ENCODE measurements at regions not wholly inside any gene's neighbourhood (a gene's known extent, or its start where the extent isn't known, plus 50 kb on each side); places are given as distances from the start of the nearest gene placed in this dataset.

DNA sequence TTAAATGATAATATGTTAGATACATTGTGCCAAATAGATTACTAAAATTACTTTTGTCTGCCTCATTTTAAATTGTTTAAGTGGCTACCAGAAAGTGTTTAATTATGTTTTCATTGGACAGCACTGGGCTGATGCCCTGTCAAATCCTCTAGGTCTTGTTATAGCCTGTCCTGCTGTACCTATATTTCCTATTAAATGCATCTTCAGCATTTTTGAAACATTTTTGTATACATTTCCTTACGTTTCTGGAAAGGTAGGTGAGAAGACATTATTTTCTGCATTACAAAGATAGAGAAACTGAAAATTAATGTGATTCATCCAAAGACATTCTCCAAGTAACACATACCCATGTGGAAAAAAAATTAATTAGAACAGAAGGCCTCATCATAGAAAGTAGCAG, 192.2 kb upstream of the HS3ST3A1 start:
- TF ChIP-seq, protein P1, sequence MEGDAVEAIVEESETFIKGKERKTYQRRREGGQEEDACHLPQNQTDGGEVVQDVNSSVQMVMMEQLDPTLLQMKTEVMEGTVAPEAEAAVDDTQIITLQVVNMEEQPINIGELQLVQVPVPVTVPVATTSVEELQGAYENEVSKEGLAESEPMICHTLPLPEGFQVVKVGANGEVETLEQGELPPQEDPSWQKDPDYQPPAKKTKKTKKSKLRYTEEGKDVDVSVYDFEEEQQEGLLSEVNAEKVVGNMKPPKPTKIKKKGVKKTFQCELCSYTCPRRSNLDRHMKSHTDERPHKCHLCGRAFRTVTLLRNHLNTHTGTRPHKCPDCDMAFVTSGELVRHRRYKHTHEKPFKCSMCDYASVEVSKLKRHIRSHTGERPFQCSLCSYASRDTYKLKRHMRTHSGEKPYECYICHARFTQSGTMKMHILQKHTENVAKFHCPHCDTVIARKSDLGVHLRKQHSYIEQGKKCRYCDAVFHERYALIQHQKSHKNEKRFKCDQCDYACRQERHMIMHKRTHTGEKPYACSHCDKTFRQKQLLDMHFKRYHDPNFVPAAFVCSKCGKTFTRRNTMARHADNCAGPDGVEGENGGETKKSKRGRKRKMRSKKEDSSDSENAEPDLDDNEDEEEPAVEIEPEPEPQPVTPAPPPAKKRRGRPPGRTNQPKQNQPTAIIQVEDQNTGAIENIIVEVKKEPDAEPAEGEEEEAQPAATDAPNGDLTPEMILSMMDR (IDR thresholded peaks at IDR 0.05; ENCODE audit: low read depth, low read length): no peak
- no peak for TF ChIP-seq EZH2phosphoT487 (IDR thresholded peaks at IDR 0.05; ENCODE audit: low read depth)

All from OCI-LY3 (cell line).